ENCODE measurements at regions not wholly inside any gene's neighbourhood (a gene's known extent, or its start where the extent isn't known, plus 50 kb on each side); places are given as distances from the start of the nearest gene placed in this dataset.

GRCh38 chr4:187795737-187796136 lies 199.8 kb upstream of the ZFP42 start:
- Histone ChIP-seq H3K27ac (ENCODE audit: low read depth, low read length) (no peak overlapping the region), H3K4me3 (ENCODE audit: low read length in 2 of 2) (no peak overlapping the region), H3K4me1 (ENCODE audit: insufficient read depth, low read length) (no peaks in the 10 kb centered on the region), H3K9me3 (ENCODE audit: control insufficient read depth in 1 of 2, low read length in 2 of 2) (no peaks in the 10 kb centered on the region), H3K36me3 (ENCODE audit: insufficient read depth, low read length) (no peaks in the 10 kb centered on the region), H3K27me3 (ENCODE audit: insufficient read depth, low read length) (no peaks in the 10 kb centered on the region)
- DNase-seq, result no peak
- Mint-ChIP-seq H3K4me3 (no peak overlapping the region), H3K9me3 (peaks cover 2 to 26% (median 10%) of the 10 kb centered on the region in 8 donors), H3K4me1 (no peaks in the 10 kb centered on the region), H3K36me3 (no peaks in the 10 kb centered on the region), H3K27ac (no peak overlapping the region), H3K27me3 (no peaks in the 10 kb centered on the region)
- CTCF ChIA-PET (ENCODE audit: partially characterized antibody), result no interaction called here
- POLR2A ChIA-PET (ENCODE audit: partially characterized antibody), result no interaction called here
- intact Hi-C loops (cut with micrococcal nuclease), result no loop called here

GRCh38 chr4:187798385-187798784 lies 197.2 kb upstream of the ZFP42 start:
- H3K27ac ChIP-seq (ENCODE audit: low read depth, low read length), result no peak overlapping the region

GRCh38 chr4:187799735-187800134 lies 195.8 kb upstream of the ZFP42 start:
- no peaks in the 10 kb centered on the region for H3K4me1 Mint-ChIP-seq
- H3K9me3 Mint-ChIP-seq, result peaks cover 8 to 43% (median 14%) of the 10 kb centered on the region in 8 donors
- POLR2A ChIA-PET (ENCODE audit: partially characterized antibody), result no interaction called here

More at GRCh38 chr4:187798385-187798784, 197.2 kb upstream of the ZFP42 start:
- H3K4me1 ChIP-seq (ENCODE audit: insufficient read depth, low read length), result no peaks in the 10 kb centered on the region
- no peaks in the 10 kb centered on the region for H3K36me3 Mint-ChIP-seq
- no peak overlapping the region for H3K27ac Mint-ChIP-seq
- no peaks in the 10 kb centered on the region for H3K4me1 Mint-ChIP-seq
- no peaks in the 10 kb centered on the region for H3K9me3 ChIP-seq (ENCODE audit: control insufficient read depth in 1 of 2, low read length in 2 of 2)
- CTCF ChIA-PET (ENCODE audit: partially characterized antibody), result no interaction called here
- no peak overlapping the region for H3K4me3 Mint-ChIP-seq
- no peak for DNase-seq
- H3K27me3 Mint-ChIP-seq, result no peaks in the 10 kb centered on the region
- peaks cover 8 to 38% (median 12%) of the 10 kb centered on the region in 8 donors for H3K9me3 Mint-ChIP-seq
- H3K36me3 ChIP-seq (ENCODE audit: insufficient read depth, low read length), result no peaks in the 10 kb centered on the region
- H3K4me3 ChIP-seq (ENCODE audit: low read length in 2 of 2), result no peak overlapping the region
- intact Hi-C loops (cut with micrococcal nuclease), result no loop called here
- no peaks in the 10 kb centered on the region for H3K27me3 ChIP-seq (ENCODE audit: insufficient read depth, low read length)
- POLR2A ChIA-PET (ENCODE audit: partially characterized antibody), result no interaction called here

DNA sequence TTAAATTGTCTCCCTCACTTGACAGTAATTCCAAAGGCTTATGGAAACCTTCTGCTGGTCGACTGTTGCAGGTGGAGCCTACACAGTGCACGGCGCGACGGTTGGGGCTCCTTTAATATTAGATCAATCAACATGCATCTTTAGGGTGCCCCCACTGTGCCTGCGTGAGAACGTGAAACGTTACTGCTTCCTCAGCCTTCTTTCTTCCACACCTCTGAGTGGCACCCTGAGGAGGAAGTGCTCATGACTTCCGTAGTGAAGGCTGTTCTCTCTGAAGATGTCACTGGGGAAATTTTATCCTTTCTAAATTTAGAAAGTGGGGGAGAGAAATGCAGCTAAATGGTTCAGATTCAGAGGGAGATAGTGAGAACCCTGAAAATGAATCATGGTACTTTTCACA lies 184.0 kb upstream of the ZFP42 start:
- H3K4me1 ChIP-seq (ENCODE audit: insufficient read depth, low read length), result no peaks in the 10 kb centered on the region
- no peaks in the 10 kb centered on the region for H3K27me3 ChIP-seq (ENCODE audit: insufficient read depth, low read length)
- Mint-ChIP-seq H3K4me3 (no peak overlapping the region), H3K36me3 (no peaks in the 10 kb centered on the region), H3K27me3 (no peaks in the 10 kb centered on the region), H3K4me1 (no peaks in the 10 kb centered on the region), H3K9me3 (peaks cover 2 to 24% (median 9%) of the 10 kb centered on the region in 8 donors), H3K27ac (no peak overlapping the region)
- intact Hi-C loops (cut with micrococcal nuclease), result no loop called here
- POLR2A ChIA-PET (ENCODE audit: partially characterized antibody), result no interaction called here
- no peak overlapping the region for H3K4me3 ChIP-seq (ENCODE audit: low read length in 2 of 2)
- CTCF ChIA-PET (ENCODE audit: partially characterized antibody), result no interaction called here
- H3K27ac ChIP-seq (ENCODE audit: low read depth, low read length), result no peak overlapping the region
- no peak for DNase-seq
- H3K9me3 ChIP-seq (ENCODE audit: control insufficient read depth in 1 of 2, low read length in 2 of 2), result peaks cover 0 to 4% of the 10 kb centered on the region in 2 donors
- H3K36me3 ChIP-seq (ENCODE audit: insufficient read depth, low read length), result no peaks in the 10 kb centered on the region

More at GRCh38 chr4:187799735-187800134, 195.8 kb upstream of the ZFP42 start:
- Mint-ChIP-seq H3K4me3 (no peak overlapping the region), H3K27me3 (no peaks in the 10 kb centered on the region), H3K36me3 (no peaks in the 10 kb centered on the region), H3K27ac (no peak overlapping the region)
- Histone ChIP-seq H3K27me3 (ENCODE audit: insufficient read depth, low read length) (no peaks in the 10 kb centered on the region), H3K36me3 (ENCODE audit: insufficient read depth, low read length) (no peaks in the 10 kb centered on the region), H3K4me3 (ENCODE audit: low read length in 2 of 2) (no peak overlapping the region), H3K9me3 (ENCODE audit: control insufficient read depth in 1 of 2, low read length in 2 of 2) (no peaks in the 10 kb centered on the region), H3K27ac (ENCODE audit: low read depth, low read length) (no peak overlapping the region), H3K4me1 (ENCODE audit: insufficient read depth, low read length) (no peaks in the 10 kb centered on the region)
- DNase-seq, result no peak
- intact Hi-C loops (cut with micrococcal nuclease), result no loop called here
- CTCF ChIA-PET (ENCODE audit: partially characterized antibody), result no interaction called here

- intact Hi-C loops (cut with micrococcal nuclease), result no loop called here
- CTCF ChIA-PET (ENCODE audit: partially characterized antibody), result no interaction called here
- POLR2A ChIA-PET (ENCODE audit: partially characterized antibody), result no interaction called here
- Histone ChIP-seq H3K27ac (ENCODE audit: low read depth, low read length) (no peak overlapping the region), H3K4me1 (ENCODE audit: insufficient read depth, low read length) (no peaks in the 10 kb centered on the region), H3K9me3 (ENCODE audit: control insufficient read depth in 1 of 2, low read length in 2 of 2) (peaks cover 0 to 4% of the 10 kb centered on the region in 2 donors), H3K4me3 (ENCODE audit: low read length in 2 of 2) (no peak overlapping the region), H3K27me3 (ENCODE audit: insufficient read depth, low read length) (no peaks in the 10 kb centered on the region), H3K36me3 (ENCODE audit: insufficient read depth, low read length) (no peaks in the 10 kb centered on the region)
- Mint-ChIP-seq H3K4me3 (peak overlapping the region in 6 of 8 donors; percentile 4 to 81 (median 54)), H3K36me3 (no peaks in the 10 kb centered on the region), H3K4me1 (no peaks in the 10 kb centered on the region), H3K27me3 (no peaks in the 10 kb centered on the region), H3K9me3 (peaks cover 2 to 19% (median 10%) of the 10 kb centered on the region in 8 donors), H3K27ac (peak overlapping the region in 2 of 7 donors; percentile 14 to 78)
- no peak for DNase-seq
Observed at GRCh38 chr4:187814737-187815465, 180.7 kb upstream of the ZFP42 start.

DNA sequence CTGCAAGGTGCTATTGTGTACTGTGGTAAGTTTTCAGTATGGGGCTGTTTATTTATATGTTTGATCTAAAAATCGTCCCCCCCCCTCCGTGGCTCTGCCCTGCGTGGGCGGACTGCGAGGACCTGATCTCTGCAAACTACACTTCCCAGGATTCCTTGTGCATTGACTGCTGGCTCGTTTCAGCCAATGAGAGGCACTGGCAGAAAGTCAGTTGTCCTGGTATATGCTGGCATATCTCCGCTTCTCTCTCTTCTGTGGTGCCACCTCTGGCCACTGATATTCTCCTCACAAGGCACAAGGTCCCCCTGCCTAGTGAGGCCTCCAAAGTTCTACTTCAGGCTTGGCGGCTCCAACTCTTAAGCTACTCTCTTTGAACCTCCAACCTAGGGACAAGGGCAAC lies 168.8 kb upstream of the ZFP42 start:
- peaks cover 6 to 26% (median 14%) of the 10 kb centered on the region in 8 donors for H3K9me3 Mint-ChIP-seq
- intact Hi-C loops (cut with micrococcal nuclease), result no loop called here

GRCh38 chr4:187827631-187828030 lies 167.9 kb upstream of the ZFP42 start:
- H3K4me3 Mint-ChIP-seq, result no peak overlapping the region
- H3K27ac Mint-ChIP-seq, result no peak overlapping the region
- POLR2A ChIA-PET (ENCODE audit: partially characterized antibody), result no interaction called here
- no peaks in the 10 kb centered on the region for H3K36me3 Mint-ChIP-seq
- H3K4me3 ChIP-seq (ENCODE audit: low read length in 2 of 2), result no peak overlapping the region
- peaks cover 0 to 5% of the 10 kb centered on the region in 2 donors for H3K9me3 ChIP-seq (ENCODE audit: control insufficient read depth in 1 of 2, low read length in 2 of 2)
- no peak overlapping the region for H3K27ac ChIP-seq (ENCODE audit: low read depth, low read length)
- H3K9me3 Mint-ChIP-seq, result peaks cover 6 to 30% (median 14%) of the 10 kb centered on the region in 8 donors
- H3K27me3 ChIP-seq (ENCODE audit: insufficient read depth, low read length), result no peaks in the 10 kb centered on the region
- intact Hi-C loops (cut with micrococcal nuclease), result no loop called here
- H3K4me1 Mint-ChIP-seq, result no peaks in the 10 kb centered on the region
- no peaks in the 10 kb centered on the region for H3K36me3 ChIP-seq (ENCODE audit: insufficient read depth, low read length)
- H3K4me1 ChIP-seq (ENCODE audit: insufficient read depth, low read length), result no peaks in the 10 kb centered on the region
- DNase-seq, result no peak
- H3K27me3 Mint-ChIP-seq, result no peaks in the 10 kb centered on the region
- CTCF ChIA-PET (ENCODE audit: partially characterized antibody), result no interaction called here

More for the DNA sequence above, 168.8 kb upstream of the ZFP42 start:
- Histone ChIP-seq H3K4me3 (ENCODE audit: low read length in 2 of 2) (no peak overlapping the region), H3K4me1 (ENCODE audit: insufficient read depth, low read length) (no peaks in the 10 kb centered on the region), H3K27me3 (ENCODE audit: insufficient read depth, low read length) (no peaks in the 10 kb centered on the region), H3K27ac (ENCODE audit: low read depth, low read length) (no peak overlapping the region), H3K9me3 (ENCODE audit: control insufficient read depth in 1 of 2, low read length in 2 of 2) (peaks cover 0 to 5% of the 10 kb centered on the region in 2 donors), H3K36me3 (ENCODE audit: insufficient read depth, low read length) (no peaks in the 10 kb centered on the region)
- CTCF ChIA-PET (ENCODE audit: partially characterized antibody), result no interaction called here
- Mint-ChIP-seq H3K27ac (no peak overlapping the region), H3K4me1 (no peaks in the 10 kb centered on the region), H3K36me3 (no peaks in the 10 kb centered on the region), H3K27me3 (no peaks in the 10 kb centered on the region), H3K4me3 (no peak overlapping the region)
- POLR2A ChIA-PET (ENCODE audit: partially characterized antibody), result no interaction called here
- no peak for DNase-seq

All from CD4-positive, alpha-beta memory T cell (primary cell).